GM12878 (cell line): ENCODE measurements at regions not wholly inside any gene's neighbourhood (a gene's known extent, or its start where the extent isn't known, plus 50 kb on each side); places are given as distances from the start of the nearest gene placed in this dataset.

Experiments used
- ATAC-seq: fragments of 200-7000 bp; cut with Tn5 transposase; 3 replicates; pipeline ENCODE4 v1.9.1; 2020; ENCODE audit warnings: mild to moderate bottlenecking, moderate library complexity
- BruUV-seq: library from RNA; stranded (reverse); fragments of 400-500 nt; replicated peaks from 2 replicates; lab custom pipeline; 2021; lab: Mats Ljungman, UMichigan
- CTCF ChIA-PET: fragments of 300-600 bp; sonication (Branson Sonifier 250); formaldehyde crosslinking; extraction: SDS; loops from one replicate; lab custom pipeline; 2021; ENCODE audit warnings: inconsistent platforms; lab: Yijun Ruan, JAX
- POLR2A ChIA-PET: fragments of 350-600 bp; formaldehyde crosslinking; extraction: SDS; loops from one replicate; lab custom pipeline; 2021; ENCODE audit warnings: inconsistent platforms; lab: Charles Lee
- RAD21 ChIA-PET: fragments of 300-600 bp; sonication (Branson Sonifier 250); formaldehyde crosslinking; loops from one replicate; lab custom pipeline; 2023; ENCODE audit warnings: antibody characterized with exemption; ENCODE audit not compliant: unreplicated experiment; lab: Charles Lee
- SMC1A ChIA-PET: fragments of 300-600 bp; sonication (Branson Sonifier 250); formaldehyde crosslinking; loops from one replicate; lab custom pipeline; 2023; ENCODE audit not compliant: unreplicated experiment, uncharacterized antibody; lab: Charles Lee
- DNase-seq: peaks from one replicate; pipeline ENCODE4 v3.0.0-alpha.2; 2011; ENCODE audit warnings: low read depth, low spot score
- FAIRE-seq: peaks from 3 replicates; lab custom pipeline; 2011; peaks lifted over from hg19 to GRCh38; lab: Jason Lieb, UNC
- H2AFZ ChIP-seq: 2 replicates; pipeline ENCODE4 v1.6.0; 2011; ENCODE audit warnings: low read depth, low read length, control low read depth; ENCODE audit not compliant: control insufficient read depth
- H3K27ac ChIP-seq: 2 replicates; pipeline ENCODE4 v1.5.1; 2011; ENCODE audit warnings: control low read depth; ENCODE audit not compliant: control insufficient read depth, insufficient read depth
- H3K27me3 ChIP-seq, 2 experiments: replicated peaks in 1 of 2; 2 replicates each; pipeline versions ENCODE4 v1.6.0 to v1.6.1; 2011; ENCODE audit warnings: low read length in 1 of 2; ENCODE audit not compliant: control insufficient read depth in 2 of 2, insufficient read depth in 2 of 2
- H3K36me3 ChIP-seq, 2 experiments: 2 replicates each; pipeline ENCODE4 v1.5.1; 2011; ENCODE audit warnings: low read length in 1 of 2; ENCODE audit not compliant: control insufficient read depth in 2 of 2, insufficient read depth in 2 of 2
- H3K4me1 ChIP-seq: 2 replicates; pipeline ENCODE4 v1.6.1; 2011; ENCODE audit warnings: mild to moderate bottlenecking, low read length, moderate library complexity, mixed read lengths; ENCODE audit not compliant: control insufficient read depth, insufficient read depth
- H3K4me2 ChIP-seq: 2 replicates; pipeline ENCODE4 v1.6.0; 2011; ENCODE audit warnings: control low read depth; ENCODE audit not compliant: control insufficient read depth, insufficient read depth
- H3K4me3 ChIP-seq: fragments of 200-600 bp; sonication (generic); 2 replicates; pipeline ENCODE4 v1.5.1; 2016
- H3K79me2 ChIP-seq: 2 replicates; pipeline ENCODE4 v1.6.0; 2011; ENCODE audit warnings: low read length; ENCODE audit not compliant: control insufficient read depth, insufficient read depth
- H3K9ac ChIP-seq: 2 replicates; pipeline ENCODE4 v1.8.0; 2011; ENCODE audit warnings: low read length, control low read depth, mixed read lengths; ENCODE audit not compliant: control insufficient read depth, insufficient read depth
- H3K9me3 ChIP-seq: replicated peaks from 3 replicates; pipeline ENCODE4 v1.5.1; 2011; ENCODE audit warnings: mild to moderate bottlenecking, low read length; ENCODE audit not compliant: control insufficient read depth, insufficient read depth
- H4K20me1 ChIP-seq: 2 replicates; pipeline ENCODE4 v1.6.0; 2011; ENCODE audit not compliant: control insufficient read depth, insufficient read depth
- BMI1 ChIP-seq: fragments of 450-650 bp; IDR thresholded peaks from 2 replicates; pipeline ENCODE4 v1.6.1; 2016; ENCODE audit warnings: mild to moderate bottlenecking, moderate library complexity, borderline replicate concordance
- MEF2B ChIP-seq: fragments of 450-650 bp; IDR thresholded peaks from 2 replicates; pipeline ENCODE4 v1.6.1; 2018; ENCODE audit warnings: mild to moderate bottlenecking, moderate library complexity; ENCODE audit not compliant: partially characterized antibody, poor library complexity, severe bottlenecking
- NKRF ChIP-seq: fragments of 450-650 bp; conservative IDR thresholded peaks from 2 replicates; pipeline ENCODE4 v1.6.1; 2017; ENCODE audit warnings: mild to moderate bottlenecking, moderate library complexity
- RBBP5 ChIP-seq: fragments of 200-600 bp; sonication (generic); conservative IDR thresholded peaks from 2 replicates; pipeline ENCODE4 v1.6.1; 2016
- RUNX3 ChIP-seq: IDR thresholded peaks from 2 replicates; pipeline ENCODE4 v1.6.1; 2012; ENCODE audit warnings: low read length, inconsistent platforms
- SREBF1 ChIP-seq: IDR thresholded peaks from 2 replicates; pipeline ENCODE4 v1.6.1; 2012; ENCODE audit warnings: mild to moderate bottlenecking, low read length
- ZNF207 ChIP-seq: fragments of 450-650 bp; IDR thresholded peaks from 2 replicates; pipeline ENCODE4 v1.6.1; 2014; ENCODE audit warnings: antibody characterized with exemption, mild to moderate bottlenecking, borderline replicate concordance
- ZNF274 ChIP-seq: IDR thresholded peaks from one replicate; pipeline ENCODE4 v1.8.0; 2011; ENCODE audit not compliant: insufficient read length, insufficient read depth
- WGBS: methylation state at CpG from one replicate; pipeline ENCODE4 v1.1.6; 2016; ENCODE audit warnings: low lambda C conversion rate; ENCODE audit not compliant: insufficient replicate concordance, insufficient coverage; ENCODE audit errors: missing lambda C conversion rate; 5-methylcytosine and 5-hydroxymethylcytosine counted together
- in situ Hi-C: fragments of 300-500 bp; cut with MboI; formaldehyde crosslinking; loops from 9 replicates; pipeline ENCODE4 v1.14.3; 2018; ENCODE audit warnings: mixed read lengths
- intact Hi-C: fragments of 100-400 bp; cut with micrococcal nuclease; formaldehyde crosslinking; loops from one replicate; pipeline ENCODE4 v1.14.2; 2022; ENCODE audit not compliant: unreplicated experiment

GRCh38 chr15:69554279-69554961 is 101.8 kb downstream of the RPLP1 start:
- intact Hi-C loops (no loop called here), in situ Hi-C loops (no loop called here)
- no peak for ATAC-seq
- RAD21 ChIA-PET: no interaction called here
- H2AFZ ChIP-seq: no peak overlapping the region
- WGBS: 49% methylated on average over 7 of the region's 7 CpGs
- no peaks in the 10 kb centered on the region for H4K20me1 ChIP-seq
- no peaks in the 10 kb centered on the region for H3K4me1 ChIP-seq
- H3K9me3 ChIP-seq: peaks cover 6% of the 10 kb centered on the region; the same call in 1 of the 3 replicates
- no peak overlapping the region for H3K4me3 ChIP-seq
- no peak for DNase-seq
- H3K27me3 ChIP-seq: peaks cover 0 to 6% of the 10 kb centered on the region in 2 experiments; a peak in 3 of 4 replicates
- no TSS peak for BruUV-seq
- CTCF ChIA-PET: no interaction called here
- no peak for TF ChIP-seq BMI1
- no peak for TF ChIP-seq ZNF274
- no peak for TF ChIP-seq MEF2B
- TF ChIP-seq SREBF1: no peak
- no peaks in the 10 kb centered on the region for H3K79me2 ChIP-seq
- no peaks in the 10 kb centered on the region for H3K36me3 ChIP-seq
- no peak overlapping the region for H3K9ac ChIP-seq
- FAIRE-seq: no peak
- H3K27ac ChIP-seq: no peak overlapping the region
- no peak overlapping the region for H3K4me2 ChIP-seq
- POLR2A ChIA-PET: no interaction called here
- SMC1A ChIA-PET: no interaction called here

GRCh38 chr15:69555080-69555479 is 102.5 kb downstream of the RPLP1 start:
- in situ Hi-C loops: no loop called here
- SMC1A ChIA-PET: no interaction called here
- no peak overlapping the region for H3K4me2 ChIP-seq
- no peak overlapping the region for H3K4me3 ChIP-seq
- H3K27ac ChIP-seq: no peak overlapping the region
- peaks cover 6% of the 10 kb centered on the region; the same call in 1 of the 3 replicates for H3K9me3 ChIP-seq
- ATAC-seq: no peak
- no peak for DNase-seq
- intact Hi-C loops: no loop called here
- H3K4me1 ChIP-seq: no peaks in the 10 kb centered on the region
- no peaks in the 10 kb centered on the region for H4K20me1 ChIP-seq
- CTCF ChIA-PET: no interaction called here
- H3K36me3 ChIP-seq: no peaks in the 10 kb centered on the region
- no peak overlapping the region for H2AFZ ChIP-seq
- FAIRE-seq: no peak
- 86% methylated on average over 8 of the region's 8 CpGs for WGBS
- RAD21 ChIA-PET: no interaction called here
- no TSS peak for BruUV-seq
- H3K27me3 ChIP-seq: peaks cover 1 to 6% of the 10 kb centered on the region in 2 experiments; a peak in 3 of 4 replicates
- H3K9ac ChIP-seq: no peak overlapping the region
- TF ChIP-seq ZNF207 (no peak), NKRF (no peak), RBBP5 (no peak), RUNX3 (no peak)
- POLR2A ChIA-PET: no interaction called here
- no peaks in the 10 kb centered on the region for H3K79me2 ChIP-seq
